ENCODE measurements at regions not wholly inside any gene's neighbourhood (a gene's known extent, or its start where the extent isn't known, plus 50 kb on each side); places are given as distances from the start of the nearest gene placed in this dataset.

DNA sequence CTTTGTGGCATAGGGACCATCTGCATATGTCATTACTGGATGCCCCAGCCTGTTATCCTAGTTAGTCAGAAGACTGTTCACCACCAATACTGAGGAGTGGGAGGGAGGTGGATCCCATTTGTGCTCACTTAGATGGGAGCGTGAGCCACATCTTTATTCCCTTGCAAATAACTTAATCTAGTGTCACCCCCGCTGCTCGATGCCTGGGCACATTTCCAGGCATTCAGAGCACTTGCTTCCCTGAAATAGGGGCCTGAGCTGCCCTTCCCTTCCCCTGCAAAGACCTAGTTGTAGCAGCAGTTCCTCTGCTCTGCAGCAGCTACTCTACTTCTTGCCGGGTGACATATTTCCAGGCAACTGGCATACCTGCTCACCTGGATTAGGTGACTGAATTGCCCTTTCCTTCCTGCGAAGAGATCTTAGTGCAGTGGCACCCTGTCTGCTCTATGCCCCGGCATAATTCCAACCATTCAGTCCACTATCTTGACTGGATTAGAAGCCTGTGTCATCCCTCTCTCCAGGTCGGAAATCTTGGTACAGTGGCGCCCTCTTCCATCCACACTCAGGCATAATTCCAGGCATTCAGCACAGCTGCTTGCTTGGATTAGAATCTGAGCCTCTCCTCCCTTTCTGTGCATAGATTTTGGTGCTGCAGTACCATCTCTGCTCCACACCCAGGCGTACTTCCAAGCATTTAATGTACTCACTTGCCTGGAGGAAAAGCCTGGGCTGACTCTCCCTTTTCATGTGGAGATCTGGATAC lies 1389.1 kb upstream of the TMEFF2 start:
- DNase-seq: no peak

DNA sequence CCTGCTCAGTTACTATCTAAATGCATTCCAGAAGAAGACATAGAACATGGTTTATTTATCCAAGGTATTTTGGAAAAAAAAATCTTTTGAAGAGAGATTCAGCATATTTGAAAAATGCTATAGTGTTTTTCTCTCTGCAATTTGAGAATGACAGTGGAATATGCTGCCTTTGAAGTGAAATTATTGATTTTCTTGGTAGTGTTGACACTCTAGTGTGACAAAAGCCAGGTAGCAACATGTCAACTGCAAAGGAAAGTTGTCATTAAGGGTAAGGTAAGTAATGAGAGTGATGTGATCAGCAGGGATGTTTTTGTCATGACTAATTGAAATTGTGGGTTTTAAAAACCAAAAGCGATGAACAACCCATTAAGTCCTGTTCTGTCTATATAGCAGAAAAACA lies 1387.1 kb upstream of the TMEFF2 start:
- no peak for DNase-seq

DNA sequence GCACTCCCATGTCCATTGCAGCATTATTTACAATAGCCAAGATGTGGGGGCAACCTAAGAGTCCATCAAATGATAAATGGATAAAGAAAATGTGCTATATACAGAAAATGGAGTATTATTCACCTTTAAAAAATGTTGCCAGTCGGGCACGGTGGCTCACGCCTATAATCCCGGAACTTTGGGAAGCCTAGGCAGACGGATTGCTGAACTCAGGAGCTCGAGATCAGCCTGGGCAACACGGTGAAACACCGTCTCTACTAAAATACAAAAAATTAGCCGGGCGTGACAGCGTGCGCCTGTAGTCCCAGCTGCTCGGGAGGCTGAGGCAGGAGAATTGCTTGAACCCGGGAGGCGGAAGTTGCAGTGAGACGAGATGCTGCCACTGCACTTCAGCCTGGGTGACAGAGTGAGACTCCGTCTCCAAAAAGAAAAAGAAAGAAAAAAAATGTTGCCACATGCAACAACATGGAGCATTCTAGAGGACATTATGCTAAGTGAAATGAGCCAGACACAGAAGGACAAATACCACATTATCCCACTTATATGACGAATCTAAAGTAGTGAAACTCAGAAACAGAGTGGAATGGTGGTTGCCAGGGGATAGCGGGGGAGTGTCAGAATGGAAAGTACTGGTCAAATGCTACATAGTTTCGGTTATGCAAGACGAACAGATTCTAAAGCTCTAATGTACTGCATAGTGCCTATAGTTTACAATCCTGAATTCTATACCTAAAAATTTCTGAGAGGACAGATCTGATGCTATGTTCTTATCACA lies 1385.6 kb upstream of the TMEFF2 start:
- DNase-seq: no peak

DNA sequence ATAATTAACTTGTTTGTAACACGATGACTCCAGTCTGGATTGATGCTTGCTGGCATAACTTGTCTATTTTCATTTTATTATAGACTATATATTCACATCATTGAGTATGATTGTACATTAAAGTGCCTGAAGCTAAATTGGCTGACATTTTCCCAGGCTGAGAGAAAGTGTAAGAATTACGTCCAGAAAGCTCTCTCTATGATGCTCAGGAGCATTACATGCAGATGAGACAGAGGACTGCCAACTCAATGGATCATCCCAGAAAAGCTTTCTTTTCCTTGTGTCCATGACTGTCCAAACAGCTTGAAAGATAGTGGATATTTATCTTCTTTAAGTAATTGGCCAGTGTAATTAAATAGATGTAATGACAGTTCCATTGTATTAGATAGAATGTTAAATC lies 1372.2 kb upstream of the TMEFF2 start:
- no peak for DNase-seq

DNA sequence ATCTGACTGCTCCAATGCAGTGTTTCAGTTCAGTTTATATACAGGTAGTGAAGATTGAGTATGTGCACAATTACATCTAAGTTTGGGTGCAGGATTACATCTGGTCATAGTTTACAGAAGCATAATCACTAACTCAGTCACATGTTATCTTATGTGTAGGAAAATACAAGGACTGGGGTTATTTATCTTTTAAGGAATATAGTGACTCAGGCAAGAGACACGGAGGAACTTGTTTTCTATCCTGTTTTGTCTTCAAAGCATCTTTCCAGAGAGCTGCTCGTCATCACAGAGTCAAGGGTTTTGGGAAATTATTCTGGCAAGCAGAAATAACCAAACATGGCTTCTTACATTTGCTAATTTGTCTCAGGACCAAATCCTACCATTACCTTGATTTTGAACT lies 1371.5 kb upstream of the TMEFF2 start:
- DNase-seq: no peak

DNA sequence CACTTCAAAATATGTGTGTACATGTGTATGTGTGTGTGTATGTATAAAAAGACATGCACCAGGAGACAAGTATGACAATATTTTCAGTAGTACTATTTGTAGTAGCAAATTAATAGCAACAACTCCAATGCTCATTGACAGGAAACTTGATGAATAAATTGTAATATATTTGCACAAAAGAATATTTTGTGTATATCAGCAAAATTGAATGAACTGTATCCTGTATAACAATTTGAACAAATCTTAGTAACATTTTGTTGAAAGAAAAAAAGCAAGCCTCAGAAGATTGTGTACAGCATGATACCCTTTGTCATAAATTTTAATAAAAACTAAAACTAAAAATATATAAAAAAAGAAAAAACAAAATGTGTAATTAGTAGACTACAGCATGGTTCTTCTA lies 1367.3 kb upstream of the TMEFF2 start:
- DNase-seq: no peak

DNA sequence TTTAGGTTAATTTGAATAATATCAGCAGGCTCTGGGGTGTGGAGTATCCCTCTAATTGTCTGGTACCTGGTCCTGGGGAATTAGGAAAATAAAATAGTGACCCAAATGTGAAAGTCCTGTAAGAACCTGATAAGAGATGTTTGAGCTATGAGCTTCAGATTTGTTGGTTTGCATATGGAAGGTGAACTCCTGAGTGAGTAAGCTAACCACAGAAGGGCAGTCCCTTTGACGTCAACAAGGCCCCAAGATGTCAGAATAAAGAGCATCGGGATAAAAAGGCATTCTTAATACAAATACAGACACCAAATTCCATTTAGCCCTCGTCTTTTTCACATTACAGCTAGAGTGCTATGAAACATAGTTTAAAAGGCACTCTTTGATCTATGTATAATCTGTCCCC lies 1366.3 kb upstream of the TMEFF2 start:
- DNase-seq: no peak

DNA sequence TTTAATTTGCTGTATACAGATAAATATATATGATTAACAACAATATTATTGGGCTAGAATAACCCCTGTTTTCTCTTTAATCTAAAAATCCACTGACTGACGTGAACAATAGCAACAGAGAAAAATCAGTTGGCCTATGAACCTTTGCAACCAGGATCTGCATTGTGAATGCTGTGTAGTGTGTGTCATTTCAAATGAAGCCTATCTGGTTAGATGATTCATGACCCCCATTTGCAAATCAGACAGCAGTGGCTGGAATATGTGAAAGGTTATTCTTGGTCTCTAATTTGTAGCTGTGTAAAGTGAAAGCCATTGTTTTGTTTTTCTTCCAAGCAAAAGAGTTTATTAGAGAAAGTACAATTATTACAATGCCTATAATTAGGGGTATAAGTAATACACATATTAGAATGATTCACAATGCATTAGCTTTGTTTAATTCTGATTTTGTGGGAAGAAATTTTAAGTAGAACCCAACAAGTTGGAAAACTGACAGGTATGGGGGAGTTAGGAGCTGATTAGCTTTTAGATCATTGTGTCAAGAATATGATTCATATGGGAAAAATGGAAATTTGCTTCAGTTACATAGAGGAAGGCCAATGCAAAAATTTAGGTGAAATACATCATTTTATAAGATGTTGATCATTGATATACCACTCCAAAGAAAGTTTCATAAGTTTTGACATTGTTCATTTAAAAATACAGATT lies 1362.2 kb upstream of the TMEFF2 start:
- no peak for DNase-seq

DNA sequence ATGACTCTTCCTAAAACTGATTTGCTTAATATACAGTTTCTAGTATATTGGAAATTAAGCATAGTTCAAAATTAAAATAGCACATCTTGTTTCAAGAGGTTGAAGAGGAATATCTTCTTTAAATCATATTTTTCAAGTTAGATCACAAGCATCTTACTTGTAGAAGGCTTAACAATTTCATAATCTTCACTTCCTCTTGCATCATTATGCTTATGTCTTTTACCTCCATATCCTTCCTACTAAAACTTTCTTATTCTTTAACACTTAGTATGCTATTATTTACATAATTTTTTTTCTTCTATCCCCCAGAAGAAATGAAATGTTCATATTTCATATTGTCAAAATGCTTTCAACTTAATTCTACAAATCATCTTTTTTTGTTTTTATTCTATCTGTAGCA lies 1354.9 kb upstream of the TMEFF2 start:
- DNase-seq: no peak

DNA sequence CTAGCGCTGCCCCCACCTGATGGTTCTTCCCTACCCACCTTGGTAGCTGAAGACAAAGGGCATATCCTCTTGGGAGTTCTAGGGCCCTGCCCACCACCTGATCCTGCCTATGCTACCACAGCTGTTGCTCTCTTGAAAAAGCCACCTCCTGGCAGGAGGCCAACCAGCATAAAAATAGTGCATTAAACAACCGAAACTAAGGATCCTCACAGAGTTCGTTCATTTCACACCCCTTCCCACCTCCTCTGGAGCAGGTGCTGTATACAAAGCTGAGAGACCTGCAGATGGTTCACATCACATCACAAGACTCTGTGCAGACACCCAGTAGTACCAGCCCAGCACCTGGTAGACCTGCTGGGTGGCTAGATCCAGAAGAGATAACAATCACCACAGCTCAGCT lies 1348.0 kb upstream of the TMEFF2 start:
- no peak for DNase-seq

DNA sequence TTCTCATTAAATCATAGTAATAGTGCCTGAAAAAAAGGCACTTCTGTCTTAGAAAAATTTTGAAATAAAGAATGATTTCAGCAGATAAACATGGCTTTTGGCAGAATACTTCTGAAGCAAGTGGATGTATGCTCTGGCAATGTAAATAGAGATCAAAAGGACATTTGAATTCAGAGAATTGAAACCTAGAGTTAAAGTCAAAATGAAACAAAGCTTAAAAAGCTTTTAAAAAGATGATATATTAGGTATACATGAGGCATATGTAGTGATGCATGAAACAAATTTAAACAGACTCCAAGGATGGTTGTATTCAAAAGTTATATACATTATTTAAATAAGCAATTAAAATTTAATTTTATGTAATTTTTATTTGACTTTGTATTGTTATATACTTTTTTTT lies 1344.5 kb upstream of the TMEFF2 start:
- no peak for DNase-seq

DNA sequence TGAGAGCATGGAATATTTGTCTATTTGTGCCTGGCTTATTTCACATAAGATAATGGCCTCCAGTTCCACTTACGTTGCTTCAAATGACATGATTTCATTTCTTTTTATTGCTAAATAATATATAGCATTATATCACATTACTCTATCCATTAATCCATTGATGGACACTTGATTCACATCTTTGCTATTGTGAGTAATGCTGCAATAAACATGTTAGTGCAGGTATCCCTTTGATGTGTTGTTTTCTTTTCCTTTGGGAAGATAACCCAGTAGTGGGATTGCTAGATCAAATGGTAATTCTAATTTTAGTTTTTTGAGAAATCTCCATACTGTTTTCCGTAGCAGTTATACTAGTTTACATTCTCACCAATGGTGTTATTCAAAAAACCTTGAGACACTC lies 1343.3 kb upstream of the TMEFF2 start:
- DNase-seq: no peak

DNA sequence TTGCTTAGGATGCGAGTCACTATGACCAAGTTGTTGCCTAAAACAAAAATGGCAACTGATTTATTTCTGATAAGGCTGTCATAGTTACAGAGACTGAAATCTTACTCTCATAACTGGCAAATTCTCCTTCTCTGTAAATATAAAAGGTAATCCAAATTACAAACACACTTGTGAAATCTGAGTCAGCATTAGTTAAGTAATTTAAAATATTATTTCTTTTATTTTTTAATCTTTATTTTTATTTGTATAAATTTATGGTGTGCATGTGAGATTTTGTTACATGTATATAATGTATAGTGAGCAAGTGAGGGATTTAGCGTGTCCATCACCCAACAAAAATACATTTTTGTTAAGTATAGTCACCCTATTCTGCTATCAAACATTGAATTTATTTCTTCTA lies 1342.8 kb upstream of the TMEFF2 start:
- DNase-seq: no peak

DNA sequence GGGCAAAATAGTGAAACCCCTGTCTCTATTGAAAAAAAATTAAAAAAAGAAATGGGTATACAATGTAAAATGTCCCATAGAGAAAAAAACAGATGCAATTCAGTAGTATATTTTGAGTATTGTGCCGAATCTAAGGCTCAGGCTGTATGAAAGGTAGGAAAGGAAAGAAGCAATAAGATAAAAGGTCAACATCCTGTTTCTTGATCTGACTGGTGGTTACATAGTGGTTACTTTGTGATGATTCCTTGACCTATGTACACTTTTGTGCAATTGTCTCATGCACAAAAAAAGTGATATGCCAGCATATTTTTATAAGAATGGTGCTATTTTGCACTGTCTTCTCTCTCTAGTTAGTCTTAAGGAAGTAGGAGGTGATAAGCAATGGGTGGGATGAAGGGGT lies 1333.7 kb upstream of the TMEFF2 start:
- no peak for DNase-seq

DNA sequence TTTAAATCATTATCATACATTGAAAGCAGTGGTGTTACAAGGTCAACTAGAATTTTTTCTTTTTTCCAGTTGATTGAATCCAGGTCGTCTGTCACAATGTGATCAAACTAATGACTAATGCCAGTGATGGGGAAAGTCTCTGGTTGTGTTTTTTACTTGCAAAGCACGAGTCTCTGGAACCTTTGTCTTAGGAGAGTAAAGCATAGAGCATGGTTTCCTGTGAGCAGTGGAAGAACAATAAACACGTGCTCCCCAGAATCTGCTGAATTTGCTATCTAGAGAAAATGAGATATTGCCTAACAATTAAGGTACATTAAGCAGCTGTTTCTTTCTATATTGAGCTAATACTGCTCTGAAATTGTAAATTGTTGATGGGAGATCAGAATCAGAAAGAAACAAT lies 1332.4 kb upstream of the TMEFF2 start:
- DNase-seq: no peak

DNA sequence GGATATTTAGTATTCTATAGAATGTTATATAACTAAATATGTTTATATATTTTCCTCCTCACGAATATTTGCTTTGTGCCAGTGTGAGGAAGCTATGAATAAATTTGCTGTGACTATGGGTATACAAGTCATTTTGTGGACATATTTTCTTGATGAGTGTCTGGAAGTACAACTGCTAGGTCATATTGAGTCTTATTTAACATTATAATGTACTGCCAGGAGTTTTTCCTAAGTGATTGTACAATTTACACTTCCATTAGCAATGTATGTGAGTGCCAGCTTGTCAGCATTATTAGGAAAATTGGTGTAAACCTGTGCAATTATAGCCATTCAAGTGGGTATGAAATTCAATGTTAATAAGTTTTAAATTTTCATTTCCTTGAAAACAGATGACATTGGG lies 1328.9 kb upstream of the TMEFF2 start:
- no peak for DNase-seq

DNA sequence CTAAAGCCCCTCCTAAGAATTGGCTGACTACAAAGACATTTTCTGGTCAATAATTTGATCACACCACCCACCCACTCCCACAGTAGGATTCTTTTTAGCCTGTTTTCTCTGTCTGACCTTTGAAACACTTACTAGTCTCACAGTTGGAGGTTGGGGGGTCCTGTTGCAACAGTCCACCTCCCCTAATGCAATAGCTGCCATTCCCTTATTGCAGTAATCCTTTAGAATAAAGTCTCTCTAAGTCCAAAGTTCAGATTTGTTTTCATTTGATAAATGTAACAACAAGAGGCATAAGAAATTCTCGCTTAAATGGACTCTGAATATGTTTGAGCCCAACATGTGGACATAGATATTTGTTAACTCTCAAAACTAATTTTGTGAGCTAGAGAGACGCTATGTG lies 1326.8 kb upstream of the TMEFF2 start:
- no peak for DNase-seq

DNA sequence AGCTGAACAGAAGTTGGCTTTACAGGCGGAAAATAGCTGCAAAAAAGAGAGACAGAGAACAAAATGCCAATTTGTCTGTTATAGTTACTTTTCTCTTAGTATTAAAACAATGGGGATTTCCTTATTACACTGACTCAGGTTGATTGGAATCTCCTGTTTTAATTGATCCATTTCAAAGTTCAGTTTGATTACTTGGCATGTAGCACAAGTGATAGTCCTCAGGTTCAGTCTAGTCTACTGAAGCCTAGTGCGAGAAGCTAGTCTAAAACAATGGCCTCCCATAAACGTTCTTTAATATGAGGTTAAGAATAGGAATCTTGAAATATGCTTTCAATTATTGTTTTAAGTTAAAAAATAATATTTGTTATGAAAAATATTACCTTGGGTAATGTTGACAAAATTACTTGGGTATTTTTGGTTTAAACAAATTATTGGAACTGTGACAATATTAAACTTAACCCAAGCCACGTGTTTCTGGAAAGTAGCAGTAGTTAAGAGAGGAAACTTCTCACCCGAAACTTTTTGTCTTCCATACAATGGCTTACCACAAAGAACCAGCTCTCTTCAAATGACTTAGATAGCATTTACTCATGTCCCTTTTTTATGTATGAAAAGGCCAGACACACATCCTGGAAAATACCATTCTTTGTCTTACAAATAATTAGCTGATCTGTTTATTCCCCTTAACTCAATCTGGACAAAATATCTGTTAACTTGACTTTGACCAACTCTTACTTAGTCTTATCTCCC lies 1326.2 kb upstream of the TMEFF2 start:
- no peak for DNase-seq

DNA sequence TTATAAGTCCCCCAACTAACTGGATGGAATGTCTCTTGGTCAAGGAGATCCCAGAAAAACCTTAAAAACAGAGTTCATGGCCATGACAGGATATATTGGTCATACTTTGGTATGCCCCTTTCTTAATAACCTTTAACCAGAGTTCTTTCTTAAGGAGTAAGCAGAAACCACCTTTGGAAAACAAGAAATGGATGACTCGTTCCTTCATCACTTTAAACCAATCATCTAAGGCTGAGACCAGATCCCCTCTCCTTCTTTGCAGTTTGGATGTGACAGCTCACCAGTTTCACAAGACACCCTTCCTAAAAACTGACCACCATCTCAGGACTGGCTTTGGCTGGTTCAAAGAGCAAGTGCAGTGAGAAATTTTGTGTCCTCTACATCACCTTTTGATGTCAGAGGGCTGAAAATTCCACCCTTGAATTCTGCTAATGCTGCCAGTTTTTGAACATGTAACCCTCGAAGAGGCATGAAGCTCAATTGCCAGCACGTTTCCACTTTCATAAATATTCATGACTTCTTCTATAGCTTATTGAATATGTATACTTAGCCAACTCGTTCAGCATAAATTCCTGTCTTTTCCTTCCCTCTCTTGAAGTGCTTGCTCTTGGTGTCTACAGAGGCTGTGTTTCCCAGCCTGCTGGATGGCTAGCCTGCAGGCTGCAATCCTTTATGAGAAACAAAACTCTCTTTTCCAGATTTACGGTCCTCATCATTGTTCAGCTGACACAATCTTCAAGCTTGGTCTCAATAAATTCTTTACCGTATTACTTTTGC lies 1323.5 kb upstream of the TMEFF2 start:
- no peak for DNase-seq

DNA sequence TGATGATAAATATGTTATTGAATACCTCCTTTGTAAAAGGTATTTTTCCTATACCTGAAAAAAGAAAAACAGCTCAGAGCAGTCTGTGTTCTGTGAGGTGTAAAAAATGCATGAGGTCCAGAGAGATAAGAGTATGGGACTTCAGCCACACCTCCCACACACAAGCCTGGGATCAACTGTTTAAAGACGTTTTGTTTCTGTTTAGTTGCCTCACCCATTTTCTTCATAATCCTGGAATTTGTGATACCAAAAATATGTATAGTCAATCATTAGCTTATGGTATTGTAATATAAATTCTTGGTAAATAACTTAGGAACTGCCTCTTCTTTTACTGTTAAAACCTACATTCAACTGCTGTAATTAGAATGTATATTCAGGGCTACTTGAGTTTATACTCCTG lies 1322.9 kb upstream of the TMEFF2 start:
- no peak for DNase-seq

DNA sequence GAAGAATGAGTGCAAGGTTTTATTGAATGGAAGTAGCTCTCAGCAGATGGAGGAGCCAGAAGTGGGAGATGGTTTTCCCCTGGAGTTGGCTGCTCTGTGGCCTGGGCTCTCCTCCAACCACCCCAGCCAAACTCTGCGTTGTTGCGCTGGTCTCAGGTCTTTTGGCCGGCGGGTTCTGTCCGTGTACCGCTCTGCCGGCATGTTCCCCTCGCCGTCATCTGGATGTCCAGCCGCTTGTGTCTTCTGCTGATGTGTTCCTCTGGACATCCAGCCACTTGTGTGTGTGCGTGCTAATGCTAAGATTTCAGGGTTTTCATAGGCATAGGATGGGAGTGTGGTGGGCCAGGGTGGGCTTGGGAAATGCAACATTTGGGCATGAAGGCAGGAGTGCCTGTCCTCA lies 1311.3 kb upstream of the TMEFF2 start:
- DNase-seq: no peak

DNA sequence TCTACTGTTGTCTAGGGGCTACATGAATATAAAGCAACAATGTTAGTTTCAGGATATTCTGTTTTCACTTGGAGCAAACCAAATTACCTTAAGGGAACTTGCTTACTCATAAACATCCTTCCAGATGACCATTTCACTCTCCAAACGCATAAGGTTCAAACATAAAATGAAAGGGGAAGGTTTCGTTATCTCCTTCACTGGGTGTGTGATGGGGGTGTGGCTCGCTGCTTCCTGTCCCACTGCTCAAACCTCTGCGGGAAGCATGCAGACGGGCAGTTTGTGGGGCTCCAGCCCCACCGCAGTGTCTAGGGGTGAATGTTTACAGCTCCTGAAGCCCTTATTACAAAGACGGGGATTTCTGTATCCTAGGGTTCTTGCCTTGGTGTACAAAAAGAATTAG lies 1310.9 kb upstream of the TMEFF2 start:
- no peak for DNase-seq

All from activated CD4-positive, alpha-beta T cell treated with anti-CD3 and anti-CD28 coated beads, Interleukin-10, Interleukin-2, amounts not matched to agents 100 ng/mL and 50 ng/mL, durations not matched to agents 16 hours and 8 hours (primary cell).